Right lobe of liver (tissue), 4 donors: ENCODE measurements at regions not wholly inside any gene's neighbourhood (a gene's known extent, or its start where the extent isn't known, plus 50 kb on each side); places are given as distances from the start of the nearest gene placed in this dataset.

Experiments
- CTCF ChIP-seq, 4 donors: fragments of 200-600 bp in 3 of 4; fragments of 450-650 bp in 1 of 4; IDR thresholded peaks; one replicate each; pipeline versions ENCODE4 v1.5.1 to v1.8.0; 2016 to 2022; ENCODE audit warnings: antibody characterized with exemption in 4 of 4, mild to moderate bottlenecking in 2 of 4
- POLR2A ChIP-seq: fragments of 450-650 bp; IDR thresholded peaks from one replicate; pipeline ENCODE4 v1.6.1; 2017; ENCODE audit warnings: antibody characterized with exemption, mild to moderate bottlenecking
- donor health status: DM: no; HTN: no; CAD: no.
- donor health status: DM: no; HTN: no; CAD: no.
- donor health status: DM: no; HTN: yes; CAD: no.

- TF ChIP-seq CTCF (IDR thresholded peaks at IDR 0.05), result no peak
- no peak for TF ChIP-seq POLR2A
These were observed 88.3 kb upstream of the ATP2B1 start for GRCh38 chr12:89796798-89797382.
